Liver (tissue), 8 donors: ENCODE measurements at regions not wholly inside any gene's neighbourhood (a gene's known extent, or its start where the extent isn't known, plus 50 kb on each side); places are given as distances from the start of the nearest gene placed in this dataset.

ENCODE experiments used
- DNase-seq: peaks from one replicate; pipeline ENCODE4 v3.0.0-alpha.2; 2017; ENCODE audit warnings: low spot score
- H3K27ac ChIP-seq, 2 donors: one replicate each; pipeline ENCODE4 v1.7.0; 2013; ENCODE audit warnings: inconsistent platforms in 2 of 2, low read length in 2 of 2, control low read depth in 1 of 2, low read depth in 1 of 2, mild to moderate bottlenecking in 1 of 2
- H3K27me3 ChIP-seq, 4 donors: one replicate each; pipeline versions ENCODE4 v1.6.1 to v1.7.0; 2013; ENCODE audit warnings: low read length in 3 of 4, inconsistent platforms in 1 of 4, mild to moderate bottlenecking in 1 of 4, moderate library complexity in 1 of 4; ENCODE audit not compliant: control insufficient read depth in 4 of 4, insufficient read depth in 4 of 4
- H3K36me3 ChIP-seq, 4 donors: one replicate each; pipeline versions ENCODE4 v1.6.1 to v1.7.0; 2013; ENCODE audit warnings: low read length in 3 of 4, mild to moderate bottlenecking in 3 of 4, low read depth in 1 of 4, moderate library complexity in 1 of 4; ENCODE audit not compliant: control insufficient read depth in 4 of 4, insufficient read depth in 3 of 4
- H3K4me1 ChIP-seq, 4 donors: one replicate each; pipeline versions ENCODE4 v1.6.1 to v1.7.0; 2013; ENCODE audit warnings: low read length in 3 of 4, mild to moderate bottlenecking in 3 of 4, moderate library complexity in 1 of 4; ENCODE audit not compliant: control insufficient read depth in 4 of 4, insufficient read depth in 4 of 4
- H3K4me3 ChIP-seq, 3 donors: one replicate each; pipeline versions ENCODE4 v1.6.1 to v1.7.0; 2013; ENCODE audit warnings: low read length in 3 of 3, control low read depth in 1 of 3, low read depth in 1 of 3, mild to moderate bottlenecking in 1 of 3
- H3K9ac ChIP-seq, 2 donors: one replicate each; pipeline ENCODE4 v1.7.0; 2013; ENCODE audit warnings: low read length in 2 of 2, mild to moderate bottlenecking in 2 of 2, moderate library complexity in 2 of 2, control low read depth in 1 of 2, low read depth in 1 of 2
- H3K9me3 ChIP-seq, 4 donors: one replicate each; pipeline versions ENCODE4 v1.6.1 to v1.7.0; 2013; ENCODE audit warnings: low read length in 3 of 4; ENCODE audit not compliant: control insufficient read depth in 4 of 4
- EGR1 ChIP-seq, 2 donors: IDR thresholded peaks; 2 replicates each; pipeline ENCODE4 v1.6.1; 2016 to 2018; ENCODE audit warnings: antibody characterized with exemption in 2 of 2, low read depth in 2 of 2
- FOXA1 ChIP-seq: IDR thresholded peaks from 2 replicates; pipeline ENCODE4 v1.6.1; 2016; ENCODE audit warnings: antibody characterized with exemption
- FOXA2 ChIP-seq: IDR thresholded peaks from 2 replicates; pipeline ENCODE4 v1.6.1; 2016; ENCODE audit warnings: antibody characterized with exemption
- GABPA ChIP-seq, 2 donors: IDR thresholded peaks in 1 of 2; conservative IDR thresholded peaks in 1 of 2; 2 replicates each; pipeline ENCODE4 v1.6.1; 2016; ENCODE audit warnings: antibody characterized with exemption in 2 of 2, mild to moderate bottlenecking in 1 of 2, moderate library complexity in 1 of 2
- HNF4A ChIP-seq, 2 donors: conservative IDR thresholded peaks; 2 replicates each; pipeline ENCODE4 v1.6.1; 2016; ENCODE audit warnings: antibody characterized with exemption in 2 of 2, mild to moderate bottlenecking in 2 of 2
- HNF4G ChIP-seq: IDR thresholded peaks from 2 replicates; pipeline ENCODE4 v1.6.1; 2016; ENCODE audit warnings: antibody characterized with exemption
- JUND ChIP-seq, 2 donors: IDR thresholded peaks; 2 replicates each; pipeline ENCODE4 v1.6.1; 2016; ENCODE audit warnings: antibody characterized with exemption in 2 of 2
- MAX ChIP-seq: IDR thresholded peaks from 2 replicates; pipeline ENCODE4 v1.6.1; 2016; ENCODE audit warnings: antibody characterized with exemption
- NR2F2 ChIP-seq: IDR thresholded peaks from 2 replicates; pipeline ENCODE4 v1.6.1; 2016; ENCODE audit warnings: antibody characterized with exemption
- RAD21 ChIP-seq, 2 donors: IDR thresholded peaks; 2 replicates each; pipeline ENCODE4 v1.6.1; 2016; ENCODE audit warnings: antibody characterized with exemption in 2 of 2, mild to moderate bottlenecking in 2 of 2
- RXRA ChIP-seq, 2 donors: IDR thresholded peaks; 2 replicates each; pipeline ENCODE4 v1.6.1; 2017 to 2018; ENCODE audit warnings: antibody characterized with exemption in 2 of 2, mild to moderate bottlenecking in 1 of 2
- SP1 ChIP-seq: IDR thresholded peaks from 2 replicates; pipeline ENCODE4 v1.6.1; 2018; ENCODE audit warnings: antibody characterized with exemption, mild to moderate bottlenecking
- TAF1 ChIP-seq: conservative IDR thresholded peaks from 2 replicates; pipeline ENCODE4 v1.6.1; 2016; ENCODE audit warnings: antibody characterized with exemption, mild to moderate bottlenecking
- YY1 ChIP-seq: IDR thresholded peaks from 2 replicates; pipeline ENCODE4 v1.6.1; 2016; ENCODE audit warnings: antibody characterized with exemption, mild to moderate bottlenecking
- ZBTB33 ChIP-seq: IDR thresholded peaks from 2 replicates; pipeline ENCODE4 v1.6.1; 2016; ENCODE audit warnings: antibody characterized with exemption
- whole genome bisulfite sequencing: extraction: QIAGEN DNeasy Blood & Tissue Kit; methylation state at CpG from one replicate; pipeline ENCODE4 v1.1.7; 2013; 5-methylcytosine and 5-hydroxymethylcytosine counted together
- TF ChIP-seq, protein P1 (sequence below): fragments of 150-350 bp; IDR thresholded peaks from 2 replicates; pipeline ENCODE4 v1.5.1; 2017; ENCODE audit warnings: improper control_type of control experiment, low read depth, low read length; ENCODE audit not compliant: missing input control
- TF ChIP-seq, protein P2 (sequence below): IDR thresholded peaks from 2 replicates; pipeline ENCODE4 v1.6.1; 2016; ENCODE audit warnings: antibody characterized with exemption, mild to moderate bottlenecking
- TF ChIP-seq, protein P3 (sequence below): IDR thresholded peaks from 2 replicates; pipeline ENCODE4 v1.6.1; 2016; ENCODE audit warnings: antibody characterized with exemption
- donor health status: healthy.
- donor health status: healthy.
- donor health status: healthy.
- donor health status: healthy.
- donor health status: healthy.

DNA sequence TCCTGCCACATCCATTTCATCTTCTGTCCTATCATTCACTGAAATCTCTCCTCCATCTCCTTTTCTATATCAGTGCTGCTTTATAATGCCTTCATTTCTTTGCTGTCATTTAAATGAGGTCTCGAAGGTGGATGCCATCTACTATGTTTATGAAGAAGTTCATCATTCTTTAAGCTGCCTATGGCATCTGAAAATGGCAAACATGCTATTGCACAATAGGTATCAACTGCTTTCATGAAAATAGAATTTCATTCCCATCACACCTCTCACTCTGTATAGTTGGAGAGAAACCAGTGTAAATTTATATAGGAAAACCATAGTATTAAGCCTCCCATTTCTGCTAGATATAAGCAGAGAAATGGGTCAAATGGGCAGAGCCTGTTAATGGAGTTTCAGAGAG is 100.2 kb downstream of the FGF9 start:
- H3K36me3 ChIP-seq = no peaks in the 10 kb centered on the region
- WGBS = 70% methylated on average over 1 of the region's 1 CpG

DNA sequence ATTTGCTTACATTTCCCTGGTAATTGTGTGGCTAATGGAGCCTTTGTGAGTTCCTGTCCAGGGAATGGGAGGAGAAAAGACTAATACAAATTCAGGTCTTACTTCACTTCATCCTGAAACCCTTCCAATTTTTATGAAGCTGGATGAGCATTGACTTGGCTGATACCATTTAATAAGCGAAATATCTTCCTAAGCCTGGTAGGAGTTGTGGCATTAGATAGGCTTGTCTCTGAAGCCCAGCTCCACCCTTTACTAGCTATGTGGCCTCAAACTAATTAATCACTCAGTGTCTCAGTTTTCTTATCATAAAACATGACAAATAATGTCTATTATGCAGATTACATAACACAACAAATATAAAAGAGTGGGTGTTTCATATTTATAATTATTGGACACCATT is 106.3 kb downstream of the FGF9 start:
- Histone ChIP-seq H3K9ac (no peak overlapping the region), H3K36me3 (no peaks in the 10 kb centered on the region), H3K4me1 (no peaks in the 10 kb centered on the region), H3K27me3 (peaks cover 0 to 4% (median 0%) of the 10 kb centered on the region in 4 donors), H3K27ac (no peak overlapping the region), H3K9me3 (peaks cover 0 to 6% (median 3%) of the 10 kb centered on the region in 4 donors), H3K4me3 (no peak overlapping the region)
- 75% methylated on average over 1 of the region's 1 CpG for whole genome bisulfite sequencing
- TF ChIP-seq, protein P1, sequence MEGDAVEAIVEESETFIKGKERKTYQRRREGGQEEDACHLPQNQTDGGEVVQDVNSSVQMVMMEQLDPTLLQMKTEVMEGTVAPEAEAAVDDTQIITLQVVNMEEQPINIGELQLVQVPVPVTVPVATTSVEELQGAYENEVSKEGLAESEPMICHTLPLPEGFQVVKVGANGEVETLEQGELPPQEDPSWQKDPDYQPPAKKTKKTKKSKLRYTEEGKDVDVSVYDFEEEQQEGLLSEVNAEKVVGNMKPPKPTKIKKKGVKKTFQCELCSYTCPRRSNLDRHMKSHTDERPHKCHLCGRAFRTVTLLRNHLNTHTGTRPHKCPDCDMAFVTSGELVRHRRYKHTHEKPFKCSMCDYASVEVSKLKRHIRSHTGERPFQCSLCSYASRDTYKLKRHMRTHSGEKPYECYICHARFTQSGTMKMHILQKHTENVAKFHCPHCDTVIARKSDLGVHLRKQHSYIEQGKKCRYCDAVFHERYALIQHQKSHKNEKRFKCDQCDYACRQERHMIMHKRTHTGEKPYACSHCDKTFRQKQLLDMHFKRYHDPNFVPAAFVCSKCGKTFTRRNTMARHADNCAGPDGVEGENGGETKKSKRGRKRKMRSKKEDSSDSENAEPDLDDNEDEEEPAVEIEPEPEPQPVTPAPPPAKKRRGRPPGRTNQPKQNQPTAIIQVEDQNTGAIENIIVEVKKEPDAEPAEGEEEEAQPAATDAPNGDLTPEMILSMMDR = no peak
- TF ChIP-seq, protein P2, sequence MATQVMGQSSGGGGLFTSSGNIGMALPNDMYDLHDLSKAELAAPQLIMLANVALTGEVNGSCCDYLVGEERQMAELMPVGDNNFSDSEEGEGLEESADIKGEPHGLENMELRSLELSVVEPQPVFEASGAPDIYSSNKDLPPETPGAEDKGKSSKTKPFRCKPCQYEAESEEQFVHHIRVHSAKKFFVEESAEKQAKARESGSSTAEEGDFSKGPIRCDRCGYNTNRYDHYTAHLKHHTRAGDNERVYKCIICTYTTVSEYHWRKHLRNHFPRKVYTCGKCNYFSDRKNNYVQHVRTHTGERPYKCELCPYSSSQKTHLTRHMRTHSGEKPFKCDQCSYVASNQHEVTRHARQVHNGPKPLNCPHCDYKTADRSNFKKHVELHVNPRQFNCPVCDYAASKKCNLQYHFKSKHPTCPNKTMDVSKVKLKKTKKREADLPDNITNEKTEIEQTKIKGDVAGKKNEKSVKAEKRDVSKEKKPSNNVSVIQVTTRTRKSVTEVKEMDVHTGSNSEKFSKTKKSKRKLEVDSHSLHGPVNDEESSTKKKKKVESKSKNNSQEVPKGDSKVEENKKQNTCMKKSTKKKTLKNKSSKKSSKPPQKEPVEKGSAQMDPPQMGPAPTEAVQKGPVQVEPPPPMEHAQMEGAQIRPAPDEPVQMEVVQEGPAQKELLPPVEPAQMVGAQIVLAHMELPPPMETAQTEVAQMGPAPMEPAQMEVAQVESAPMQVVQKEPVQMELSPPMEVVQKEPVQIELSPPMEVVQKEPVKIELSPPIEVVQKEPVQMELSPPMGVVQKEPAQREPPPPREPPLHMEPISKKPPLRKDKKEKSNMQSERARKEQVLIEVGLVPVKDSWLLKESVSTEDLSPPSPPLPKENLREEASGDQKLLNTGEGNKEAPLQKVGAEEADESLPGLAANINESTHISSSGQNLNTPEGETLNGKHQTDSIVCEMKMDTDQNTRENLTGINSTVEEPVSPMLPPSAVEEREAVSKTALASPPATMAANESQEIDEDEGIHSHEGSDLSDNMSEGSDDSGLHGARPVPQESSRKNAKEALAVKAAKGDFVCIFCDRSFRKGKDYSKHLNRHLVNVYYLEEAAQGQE = no peak
- TF ChIP-seq HNF4A (conservative IDR thresholded peaks at IDR 0.05) (no peak), RAD21 (IDR thresholded peaks at IDR 0.05) (no peak), FOXA2 (no peak), GABPA (IDR thresholded peaks at IDR 0.05 in 1 of 2, conservative IDR thresholded peaks at IDR 0.05 in 1 of 2) (no peak), ZBTB33 (no peak), SP1 (no peak), EGR1 (IDR thresholded peaks at IDR 0.05; ENCODE audit: low read depth in 2 of 2) (no peak), RXRA (IDR thresholded peaks at IDR 0.05) (no peak), HNF4G (no peak), JUND (IDR thresholded peaks at IDR 0.05) (no peak), NR2F2 (no peak), TAF1 (no peak), MAX (no peak), FOXA1 (no peak), YY1 (no peak)
- TF ChIP-seq, protein P3, sequence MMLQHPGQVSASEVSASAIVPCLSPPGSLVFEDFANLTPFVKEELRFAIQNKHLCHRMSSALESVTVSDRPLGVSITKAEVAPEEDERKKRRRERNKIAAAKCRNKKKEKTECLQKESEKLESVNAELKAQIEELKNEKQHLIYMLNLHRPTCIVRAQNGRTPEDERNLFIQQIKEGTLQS = no peak
- no peak for DNase-seq

More for the DNA sequence above, 100.2 kb downstream of the FGF9 start:
- TF ChIP-seq EGR1 (IDR thresholded peaks at IDR 0.05; ENCODE audit: low read depth in 2 of 2) (no peak), HNF4G (no peak), MAX (no peak), RAD21 (IDR thresholded peaks at IDR 0.05) (no peak), JUND (IDR thresholded peaks at IDR 0.05) (no peak), YY1 (no peak), HNF4A (conservative IDR thresholded peaks at IDR 0.05) (no peak)
- TF ChIP-seq, protein P1 = no peak
- TF ChIP-seq, protein P3 = no peak
- peaks cover 0 to 13% (median 3%) of the 10 kb centered on the region in 4 donors for H3K9me3 ChIP-seq
- H3K4me1 ChIP-seq = no peaks in the 10 kb centered on the region
- peaks cover 0 to 6% (median 0%) of the 10 kb centered on the region in 4 donors for H3K27me3 ChIP-seq
- no peak overlapping the region for H3K4me3 ChIP-seq
- H3K9ac ChIP-seq = no peak overlapping the region
- DNase-seq = no peak
- no peak overlapping the region for H3K27ac ChIP-seq
